ENCODE measurements at regions not wholly inside any gene's neighbourhood (a gene's known extent, or its start where the extent isn't known, plus 50 kb on each side); places are given as distances from the start of the nearest gene placed in this dataset.

GRCh38 chr11:98600786-98601773, 419.7 kb upstream of the CNTN5 start:
- H3K36me3 ChIP-seq (ENCODE audit: insufficient read depth) = no peaks in the 10 kb centered on the region
- Mint-ChIP-seq H3K4me1 (no peaks in the 10 kb centered on the region), H3K9me3 (peaks cover 2% of the 10 kb centered on the region; the same call in 1 of the 3 replicates), H3K27me3 (ENCODE audit: insufficient read depth, low read depth, poor library complexity) (no peaks in the 10 kb centered on the region), H3K4me3 (no peak overlapping the region), H3K36me3 (ENCODE audit: low read depth) (no peaks in the 10 kb centered on the region; the same call in 2 of the 3 replicates), H3K27ac (peak overlapping the region; percentile 69; the same call in 1 of the 2 replicates)
- H2AFZ ChIP-seq = peak overlapping the region; percentile 12; the same call in 1 of the 2 replicates
- no peak overlapping the region for H3K4me3 ChIP-seq
- no peaks in the 10 kb centered on the region for H3K4me1 ChIP-seq (ENCODE audit: insufficient read depth)
- no peaks in the 10 kb centered on the region for H3F3A ChIP-seq (replicated peaks; ENCODE audit: low read depth)
- H3K4me2 ChIP-seq = no peak overlapping the region
- no peaks in the 10 kb centered on the region for H3K79me2 ChIP-seq (replicated peaks; ENCODE audit: insufficient read depth)
- no peaks in the 10 kb centered on the region for H3K27me3 ChIP-seq (ENCODE audit: insufficient read depth)
- TF ChIP-seq ETS1 (IDR thresholded peaks at IDR 0.05) = no peak
- DNase-seq (ENCODE audit: low spot score) (no peak), ATAC-seq (no peak)
- no peaks in the 10 kb centered on the region for H4K20me1 ChIP-seq (replicated peaks; ENCODE audit: insufficient read depth)
- H3K9me2 ChIP-seq (ENCODE audit: insufficient read depth) = 0 out of 2 replicates have a peak, but pooled peaks cover 4% of the 10 kb centered on the region
- H3K27ac ChIP-seq (ENCODE audit: low read depth) = no peak overlapping the region

GRCh38 chr11:98616098-98616655, 404.6 kb upstream of the CNTN5 start:
- H3K36me3 ChIP-seq (ENCODE audit: insufficient read depth) = peaks cover 23% of the 10 kb centered on the region; the same call in 1 of the 2 replicates
- H3K4me2 ChIP-seq = no peak overlapping the region
- Mint-ChIP-seq H3K27ac (no peak overlapping the region), H3K27me3 (ENCODE audit: insufficient read depth, low read depth, poor library complexity) (no peaks in the 10 kb centered on the region), H3K4me3 (no peak overlapping the region), H3K9me3 (peaks cover 44% of the 10 kb centered on the region), H3K4me1 (no peaks in the 10 kb centered on the region), H3K36me3 (ENCODE audit: low read depth) (peaks cover 40% of the 10 kb centered on the region)
- no peaks in the 10 kb centered on the region for H3K9me2 ChIP-seq (ENCODE audit: insufficient read depth)
- H2AFZ ChIP-seq = no peak overlapping the region
- no peak for TF ChIP-seq CTCF (conservative IDR thresholded peaks at IDR 0.05; ENCODE audit: low read depth in 2 of 2)
- H3F3A ChIP-seq (replicated peaks; ENCODE audit: low read depth) = no peaks in the 10 kb centered on the region
- H3K4me1 ChIP-seq (ENCODE audit: insufficient read depth) = no peaks in the 10 kb centered on the region
- no peaks in the 10 kb centered on the region for H3K27me3 ChIP-seq (ENCODE audit: insufficient read depth)
- no peak overlapping the region for H3K4me3 ChIP-seq
- no peaks in the 10 kb centered on the region for H4K20me1 ChIP-seq (replicated peaks; ENCODE audit: insufficient read depth)
- no peaks in the 10 kb centered on the region for H3K79me2 ChIP-seq (replicated peaks; ENCODE audit: insufficient read depth)
- no peak overlapping the region for H3K27ac ChIP-seq (ENCODE audit: low read depth)
- ATAC-seq = no peak
- DNase-seq (ENCODE audit: low spot score) = no peak

GRCh38 chr11:98621767-98622166, 399.0 kb upstream of the CNTN5 start:
- DNase-seq (ENCODE audit: low spot score) (no peak), ATAC-seq (no peak)
- Histone ChIP-seq H3K4me1 (ENCODE audit: insufficient read depth) (no peaks in the 10 kb centered on the region), H3K9me2 (ENCODE audit: insufficient read depth) (0 out of 2 replicates have a peak, but pooled peaks cover 2% of the 10 kb centered on the region), H3K36me3 (ENCODE audit: insufficient read depth) (peaks cover 23% of the 10 kb centered on the region; the same call in 1 of the 2 replicates), H3K79me2 (replicated peaks; ENCODE audit: insufficient read depth) (no peaks in the 10 kb centered on the region), H3F3A (replicated peaks; ENCODE audit: low read depth) (no peaks in the 10 kb centered on the region), H3K27me3 (ENCODE audit: insufficient read depth) (no peaks in the 10 kb centered on the region), H3K27ac (ENCODE audit: low read depth) (no peak overlapping the region), H3K4me3 (no peak overlapping the region), H2AFZ (no peak overlapping the region), H4K20me1 (replicated peaks; ENCODE audit: insufficient read depth) (no peaks in the 10 kb centered on the region), H3K4me2 (no peak overlapping the region)
- no peak overlapping the region for H3K4me3 Mint-ChIP-seq
- no peaks in the 10 kb centered on the region for H3K4me1 Mint-ChIP-seq
- H3K27me3 Mint-ChIP-seq (ENCODE audit: insufficient read depth, low read depth, poor library complexity) = no peaks in the 10 kb centered on the region
- H3K9me3 Mint-ChIP-seq = peaks cover 60% of the 10 kb centered on the region
- H3K36me3 Mint-ChIP-seq (ENCODE audit: low read depth) = peaks cover 49% of the 10 kb centered on the region
- H3K27ac Mint-ChIP-seq = no peak overlapping the region
- TF ChIP-seq ZNF331 (CRISPR knock-in tag; IDR thresholded peaks at IDR 0.05; ENCODE audit: low read depth) (no peak), ZNF114 (CRISPR knock-in tag; IDR thresholded peaks at IDR 0.05) (no peak), NANOG (IDR thresholded peaks at IDR 0.05; ENCODE audit: borderline replicate concordance) (no peak), EZH2 (IDR thresholded peaks at IDR 0.05; ENCODE audit: low read depth, unreplicated experiment) (no peak), REST (IDR thresholded peaks at IDR 0.05; ENCODE audit: unreplicated experiment) (no peak), CREB1 (CRISPR knock-in tag; IDR thresholded peaks at IDR 0.05; ENCODE audit: low read depth) (no peak), EZH2phosphoT487 (IDR thresholded peaks at IDR 0.05; ENCODE audit: unreplicated experiment) (no peak)

Measured in GM23338 (cell line).